ENCODE measurements at regions not wholly inside any gene's neighbourhood (a gene's known extent, or its start where the extent isn't known, plus 50 kb on each side); places are given as distances from the start of the nearest gene placed in this dataset.

DNA sequence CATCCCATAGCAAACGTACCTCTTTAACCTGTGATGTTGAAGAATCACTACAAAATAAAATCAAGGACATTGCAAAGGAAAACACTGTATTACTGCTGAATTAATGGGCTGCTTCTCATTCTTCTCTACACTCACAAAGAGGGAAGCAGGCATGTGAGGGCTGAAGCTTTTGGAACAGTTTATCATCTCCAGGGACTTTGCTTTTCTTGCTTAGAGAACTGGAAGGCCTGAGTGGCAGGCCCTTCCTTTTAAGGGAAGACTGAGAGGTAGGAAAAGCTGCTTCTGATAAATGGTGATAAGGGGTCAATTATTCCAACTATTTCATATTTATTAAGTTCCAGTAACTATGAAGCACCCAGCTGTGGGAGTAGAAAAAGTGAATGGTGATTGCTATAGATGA lies 649.6 kb downstream of the NTRK3 start:
- TF ChIP-seq, protein P1, sequence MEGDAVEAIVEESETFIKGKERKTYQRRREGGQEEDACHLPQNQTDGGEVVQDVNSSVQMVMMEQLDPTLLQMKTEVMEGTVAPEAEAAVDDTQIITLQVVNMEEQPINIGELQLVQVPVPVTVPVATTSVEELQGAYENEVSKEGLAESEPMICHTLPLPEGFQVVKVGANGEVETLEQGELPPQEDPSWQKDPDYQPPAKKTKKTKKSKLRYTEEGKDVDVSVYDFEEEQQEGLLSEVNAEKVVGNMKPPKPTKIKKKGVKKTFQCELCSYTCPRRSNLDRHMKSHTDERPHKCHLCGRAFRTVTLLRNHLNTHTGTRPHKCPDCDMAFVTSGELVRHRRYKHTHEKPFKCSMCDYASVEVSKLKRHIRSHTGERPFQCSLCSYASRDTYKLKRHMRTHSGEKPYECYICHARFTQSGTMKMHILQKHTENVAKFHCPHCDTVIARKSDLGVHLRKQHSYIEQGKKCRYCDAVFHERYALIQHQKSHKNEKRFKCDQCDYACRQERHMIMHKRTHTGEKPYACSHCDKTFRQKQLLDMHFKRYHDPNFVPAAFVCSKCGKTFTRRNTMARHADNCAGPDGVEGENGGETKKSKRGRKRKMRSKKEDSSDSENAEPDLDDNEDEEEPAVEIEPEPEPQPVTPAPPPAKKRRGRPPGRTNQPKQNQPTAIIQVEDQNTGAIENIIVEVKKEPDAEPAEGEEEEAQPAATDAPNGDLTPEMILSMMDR (IDR thresholded peaks at IDR 0.05) = no peak
- TF ChIP-seq POLR2AphosphoS5 (IDR thresholded peaks at IDR 0.05) (no peak), POLR2A (IDR thresholded peaks at IDR 0.05) (no peak)

All from breast epithelium (tissue), 3 donors.